GM19035 (cell line): ENCODE measurements at regions not wholly inside any gene's neighbourhood (a gene's known extent, or its start where the extent isn't known, plus 50 kb on each side); places are given as distances from the start of the nearest gene placed in this dataset.

Source experiments
- ATAC-seq: cut with Tn5 transposase; IDR thresholded peaks from one replicate; pipeline ENCODE4 v1.9.1; 2021; ENCODE audit not compliant: unreplicated experiment

GRCh38 chr15:39139431-39140059, 441.3 kb upstream of the THBS1 start:
- ATAC-seq = no peak

- ATAC-seq = no peak
Measured at GRCh38 chr15:39140060-39140604, 440.7 kb upstream of the THBS1 start.

GRCh38 chr15:39142500-39142899, 438.4 kb upstream of the THBS1 start:
- no peak for ATAC-seq

- no peak for ATAC-seq
Measured at GRCh38 chr15:39143479-39143878, 437.4 kb upstream of the THBS1 start.

- no peak for ATAC-seq
Measured at GRCh38 chr15:39144051-39144450, 436.8 kb upstream of the THBS1 start.

- no peak for ATAC-seq
Measured at GRCh38 chr15:39144613-39145499, 436.0 kb upstream of the THBS1 start.

- ATAC-seq = no peak
Measured at GRCh38 chr15:39145854-39146625, 434.8 kb upstream of the THBS1 start.

GRCh38 chr15:39149636-39150150, 431.2 kb upstream of the THBS1 start:
- ATAC-seq = no peak

- no peak for ATAC-seq
Measured at GRCh38 chr15:39151545-39151944, 429.3 kb upstream of the THBS1 start.

GRCh38 chr15:39153058-39153714, 427.7 kb upstream of the THBS1 start:
- no peak for ATAC-seq

GRCh38 chr15:39153716-39154115, 427.2 kb upstream of the THBS1 start:
- no peak for ATAC-seq

GRCh38 chr15:39154227-39154638, 426.6 kb upstream of the THBS1 start:
- ATAC-seq = no peak

GRCh38 chr15:39154776-39155175, 426.1 kb upstream of the THBS1 start:
- no peak for ATAC-seq

- no peak for ATAC-seq
Measured at GRCh38 chr15:39156166-39156565, 424.7 kb upstream of the THBS1 start.

GRCh38 chr15:39156646-39157250, 424.1 kb upstream of the THBS1 start:
- ATAC-seq = no peak

- no peak for ATAC-seq
Measured at GRCh38 chr15:39157882-39158281, 423.0 kb upstream of the THBS1 start.

- no peak for ATAC-seq
Measured at GRCh38 chr15:39159833-39160232, 421.0 kb upstream of the THBS1 start.

- no peak for ATAC-seq
Measured at GRCh38 chr15:39161096-39161495, 419.8 kb upstream of the THBS1 start.

- ATAC-seq = no peak
Measured at GRCh38 chr15:39165020-39165706, 415.7 kb upstream of the THBS1 start.
